Activated CD8-positive, alpha-beta T cell treated with anti-CD3 and anti-CD28 coated beads, Interleukin-2, amount 10 ng/mL, durations not matched to agents 7 days and 5 days (primary cell): ENCODE measurements at regions not wholly inside any gene's neighbourhood (a gene's known extent, or its start where the extent isn't known, plus 50 kb on each side); places are given as distances from the start of the nearest gene placed in this dataset.
A peak's percentile ranks its signal among the peaks of the same experiment; 100 is the strongest.

Experiments
- ATAC-seq: fragments of 150-1000 bp; cut with Tn5 transposase; one replicate; pipeline ENCODE4 v1.10.0; 2021; ENCODE audit warnings: moderate library complexity
- CTCF ChIA-PET: fragments of 350-600 bp; sonication (Branson Sonifier 250); formaldehyde crosslinking; loops from one replicate; lab custom pipeline; 2021; ENCODE audit warnings: antibody characterized with exemption; lab: Charles Lee
- POLR2A ChIA-PET: fragments of 350-600 bp; sonication (Branson Sonifier 250); formaldehyde crosslinking; loops from one replicate; lab custom pipeline; 2021; ENCODE audit warnings: antibody characterized with exemption; lab: Charles Lee
- DNase-seq: peaks from one replicate; pipeline ENCODE4 v3.0.0-alpha.2; 2020
- H3K27ac Mint-ChIP-seq: one replicate; pipeline ENCODE4 v1.8.0; 2021; ENCODE audit warnings: mild to moderate bottlenecking, mixed read lengths
- H3K27me3 Mint-ChIP-seq: one replicate; pipeline ENCODE4 v1.8.0; 2021; ENCODE audit warnings: low read depth, mixed read lengths
- H3K36me3 Mint-ChIP-seq: one replicate; pipeline ENCODE4 v1.8.0; 2021; ENCODE audit warnings: low read depth, mixed read lengths
- H3K4me1 Mint-ChIP-seq: one replicate; pipeline ENCODE4 v1.8.0; 2021; ENCODE audit warnings: low read depth, mixed read lengths
- H3K4me3 Mint-ChIP-seq: one replicate; pipeline ENCODE4 v1.8.0; 2021; ENCODE audit warnings: mild to moderate bottlenecking, mixed read lengths
- H3K9me3 Mint-ChIP-seq: one replicate; pipeline ENCODE4 v1.8.0; 2022; ENCODE audit warnings: mixed read lengths; ENCODE audit not compliant: insufficient read depth

- CTCF ChIA-PET, result no interaction called here
- POLR2A ChIA-PET, result no interaction called here
- DNase-seq (no peak), ATAC-seq (no peak)
- Mint-ChIP-seq H3K27ac (no peak overlapping the region), H3K9me3 (no peaks in the 10 kb centered on the region), H3K36me3 (no peaks in the 10 kb centered on the region), H3K27me3 (peaks cover 4% of the 10 kb centered on the region), H3K4me3 (no peak overlapping the region), H3K4me1 (no peaks in the 10 kb centered on the region)
These were observed 80.6 kb upstream of the PAK5 start for GRCh38 chr20:9919271-9920014.

GRCh38 chr20:9918348-9918747, 79.5 kb upstream of the PAK5 start:
- no peaks in the 10 kb centered on the region for H3K36me3 Mint-ChIP-seq
- peaks cover 4% of the 10 kb centered on the region for H3K27me3 Mint-ChIP-seq
- H3K9me3 Mint-ChIP-seq, result no peaks in the 10 kb centered on the region
- H3K4me1 Mint-ChIP-seq, result peaks cover 6% of the 10 kb centered on the region
- ATAC-seq, result no peak
- no peak for DNase-seq
- no peak overlapping the region for H3K4me3 Mint-ChIP-seq
- CTCF ChIA-PET, result interaction anchor here (1.5 kb wide), 1 partner anchor 510 kb away, joined by 4 read pairs; no protein-coding TSS in a partner anchor
- no peak overlapping the region for H3K27ac Mint-ChIP-seq
- POLR2A ChIA-PET, result no interaction called here

GRCh38 chr20:9916761-9917160, 77.9 kb upstream of the PAK5 start:
- Mint-ChIP-seq H3K4me3 (no peak overlapping the region), H3K27ac (no peak overlapping the region), H3K4me1 (peaks cover 6% of the 10 kb centered on the region), H3K36me3 (no peaks in the 10 kb centered on the region), H3K9me3 (no peaks in the 10 kb centered on the region), H3K27me3 (peaks cover 4% of the 10 kb centered on the region)
- DNase-seq, result no peak
- no peak for ATAC-seq
- CTCF ChIA-PET, result interaction anchor here (1.3 to 1.4 kb wide), 2 partner anchors 13 to 300 kb away, joined by 3 read pairs; no protein-coding TSS in a partner anchor
- POLR2A ChIA-PET, result no interaction called here

- ChIA-PET CTCF (interaction anchor here (0.6 to 5.7 kb wide), 15 partner anchors 8 to 506 kb away, joined by 3 to 41 read pairs (median 4); no protein-coding TSS in a partner anchor), POLR2A (no interaction called here)
- H3K27ac Mint-ChIP-seq, result no peak overlapping the region
- H3K36me3 Mint-ChIP-seq, result no peaks in the 10 kb centered on the region
- ATAC-seq (no peak), DNase-seq (peak; percentile 44)
- H3K4me1 Mint-ChIP-seq, result peaks cover 6% of the 10 kb centered on the region
- H3K4me3 Mint-ChIP-seq, result no peak overlapping the region
- peaks cover 6% of the 10 kb centered on the region for H3K27me3 Mint-ChIP-seq
- H3K9me3 Mint-ChIP-seq, result no peaks in the 10 kb centered on the region
These were observed 74.1 kb upstream of the PAK5 start for GRCh38 chr20:9912858-9913434.

- ChIA-PET CTCF (interaction anchor here (0.6 to 5.7 kb wide), 16 partner anchors 9 to 505 kb away, joined by 3 to 41 read pairs (median 4); no protein-coding TSS in a partner anchor), POLR2A (no interaction called here)
- no peak for DNase-seq
- Mint-ChIP-seq H3K27me3 (peaks cover 6% of the 10 kb centered on the region), H3K9me3 (no peaks in the 10 kb centered on the region), H3K4me3 (no peak overlapping the region), H3K4me1 (peaks cover 6% of the 10 kb centered on the region), H3K27ac (no peak overlapping the region), H3K36me3 (no peaks in the 10 kb centered on the region)
- ATAC-seq, result no peak
These were observed 73.4 kb upstream of the PAK5 start for GRCh38 chr20:9912290-9912689.

- H3K4me1 Mint-ChIP-seq, result peaks cover 6% of the 10 kb centered on the region
- H3K27ac Mint-ChIP-seq, result no peak overlapping the region
- ChIA-PET CTCF (interaction anchor here (1.1 to 5.7 kb wide), 8 partner anchors 9 to 504 kb away, joined by 3 to 41 read pairs (median 4); no protein-coding TSS in a partner anchor), POLR2A (no interaction called here)
- H3K4me3 Mint-ChIP-seq, result no peak overlapping the region
- DNase-seq, result no peak
- peaks cover 6% of the 10 kb centered on the region for H3K27me3 Mint-ChIP-seq
- no peak for ATAC-seq
- H3K36me3 Mint-ChIP-seq, result no peaks in the 10 kb centered on the region
- no peaks in the 10 kb centered on the region for H3K9me3 Mint-ChIP-seq
These were observed 72.6 kb upstream of the PAK5 start for GRCh38 chr20:9911519-9911918.

- Mint-ChIP-seq H3K36me3 (no peaks in the 10 kb centered on the region), H3K4me3 (no peak overlapping the region), H3K9me3 (no peaks in the 10 kb centered on the region), H3K27me3 (peaks cover 2% of the 10 kb centered on the region), H3K27ac (no peak overlapping the region), H3K4me1 (peaks cover 3% of the 10 kb centered on the region)
- ATAC-seq, result no peak
- DNase-seq, result no peak
- ChIA-PET POLR2A (no interaction called here), CTCF (interaction anchor here (0.8 kb wide), 1 partner anchor 292 kb away, joined by 3 read pairs; no protein-coding TSS in a partner anchor)
These were observed 70.3 kb upstream of the PAK5 start for GRCh38 chr20:9909167-9909566.

- no peaks in the 10 kb centered on the region for H3K36me3 Mint-ChIP-seq
- DNase-seq (no peak), ATAC-seq (no peak)
- no peak overlapping the region for H3K4me3 Mint-ChIP-seq
- ChIA-PET CTCF (interaction anchor here (0.6 to 1.6 kb wide), 4 partner anchors 9 to 286 kb away, joined by 3 to 6 read pairs (median 3); no protein-coding TSS in a partner anchor), POLR2A (no interaction called here)
- H3K9me3 Mint-ChIP-seq, result no peaks in the 10 kb centered on the region
- no peaks in the 10 kb centered on the region for H3K4me1 Mint-ChIP-seq
- no peaks in the 10 kb centered on the region for H3K27me3 Mint-ChIP-seq
- H3K27ac Mint-ChIP-seq, result no peak overlapping the region
These were observed 64.3 kb upstream of the PAK5 start for GRCh38 chr20:9903048-9903655.

GRCh38 chr20:9889270-9889981, 50.5 kb upstream of the PAK5 start:
- H3K4me3 Mint-ChIP-seq, result peak overlapping the region; percentile 39
- DNase-seq (no peak), ATAC-seq (no peak)
- peaks cover 5% of the 10 kb centered on the region for H3K36me3 Mint-ChIP-seq
- H3K27me3 Mint-ChIP-seq, result no peaks in the 10 kb centered on the region
- H3K27ac Mint-ChIP-seq, result no peak overlapping the region
- peaks cover 13% of the 10 kb centered on the region for H3K9me3 Mint-ChIP-seq
- H3K4me1 Mint-ChIP-seq, result peaks cover 2% of the 10 kb centered on the region
- POLR2A ChIA-PET, result no interaction called here
- CTCF ChIA-PET, result no interaction called here
